ENCODE measurements at regions not wholly inside any gene's neighbourhood (a gene's known extent, or its start where the extent isn't known, plus 50 kb on each side); places are given as distances from the start of the nearest gene placed in this dataset.

GRCh38 chr5:153903321-153903720 is 135.4 kb downstream of the FAM114A2 start (continued):
- TF ChIP-seq, protein P1, sequence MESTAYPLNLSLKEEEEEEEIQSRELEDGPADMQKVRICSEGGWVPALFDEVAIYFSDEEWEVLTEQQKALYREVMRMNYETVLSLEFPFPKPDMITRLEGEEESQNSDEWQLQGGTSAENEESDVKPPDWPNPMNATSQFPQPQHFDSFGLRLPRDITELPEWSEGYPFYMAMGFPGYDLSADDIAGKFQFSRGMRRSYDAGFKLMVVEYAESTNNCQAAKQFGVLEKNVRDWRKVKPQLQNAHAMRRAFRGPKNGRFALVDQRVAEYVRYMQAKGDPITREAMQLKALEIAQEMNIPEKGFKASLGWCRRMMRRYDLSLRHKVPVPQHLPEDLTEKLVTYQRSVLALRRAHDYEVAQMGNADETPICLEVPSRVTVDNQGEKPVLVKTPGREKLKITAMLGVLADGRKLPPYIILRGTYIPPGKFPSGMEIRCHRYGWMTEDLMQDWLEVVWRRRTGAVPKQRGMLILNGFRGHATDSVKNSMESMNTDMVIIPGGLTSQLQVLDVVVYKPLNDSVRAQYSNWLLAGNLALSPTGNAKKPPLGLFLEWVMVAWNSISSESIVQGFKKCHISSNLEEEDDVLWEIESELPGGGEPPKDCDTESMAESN (CRISPR knock-in tag; conservative IDR thresholded peaks at IDR 0.05) = no peak
- no peak for TF ChIP-seq POLR2A (IDR thresholded peaks at IDR 0.05; ENCODE audit: insufficient read depth in 1 of 2, low read depth in 2 of 2, low read length in 2 of 2)
- no peak for TF ChIP-seq NR1H2 (CRISPR knock-in tag; IDR thresholded peaks at IDR 0.05; ENCODE audit: borderline replicate concordance, low read depth)
- TF ChIP-seq KAT7 (CRISPR knock-in tag; IDR thresholded peaks at IDR 0.05; ENCODE audit: borderline replicate concordance) = no peak

DNA sequence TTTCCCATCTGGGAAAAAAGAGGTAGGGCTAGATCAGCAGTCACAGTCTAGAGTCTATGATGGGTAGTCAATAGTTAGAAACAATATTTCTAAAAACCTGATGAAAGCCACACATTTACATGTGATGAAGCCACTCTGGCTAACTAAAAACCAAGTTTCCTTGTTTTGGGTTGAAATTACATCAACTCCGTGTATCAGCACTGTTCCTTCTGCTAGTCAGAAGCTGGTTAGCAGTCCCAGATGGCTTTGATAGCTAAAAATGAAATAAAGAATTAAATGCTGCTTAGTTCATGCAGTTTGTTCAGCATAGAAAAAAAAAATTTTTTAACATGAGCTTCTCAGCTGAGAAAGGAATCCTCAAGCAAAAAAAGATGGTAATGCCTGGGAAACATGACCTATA is 136.7 kb downstream of the FAM114A2 start:
- in situ Hi-C loops (cut with HindIII; ENCODE audit: extremely low pct_ligation_motif_present, low pct_unique_long_range_greater_than_20kb) (no loop called here), intact Hi-C loops (cut with micrococcal nuclease; ENCODE audit: unreplicated experiment) (no loop called here)
- H3K36me3 ChIP-seq (replicated peaks in 1 of 2; ENCODE audit: control insufficient read depth in 1 of 2, insufficient read depth in 2 of 2, low read length in 2 of 2) = no peaks in the 10 kb centered on the region
- no peak overlapping the region for H3K4me2 ChIP-seq (ENCODE audit: low read depth, low read length)
- no peak overlapping the region for H3K27ac ChIP-seq (ENCODE audit: extremely low read length, insufficient read depth, low read length)
- CTCF ChIA-PET (ENCODE audit: low intra/inter-chr PET ratio, low total read pairs) = no interaction called here
- POLR2A ChIA-PET = no interaction called here
- no peak for ATAC-seq
- H4K20me1 ChIP-seq (ENCODE audit: insufficient read depth, low read length) = no peaks in the 10 kb centered on the region
- no peak overlapping the region for H2AFZ ChIP-seq (ENCODE audit: low read length)
- H3K4me1 ChIP-seq (ENCODE audit: insufficient read depth, low read length) = no peaks in the 10 kb centered on the region
- H3K4me3 ChIP-seq (replicated peaks in 1 of 3; ENCODE audit: insufficient read depth in 1 of 3, low read depth in 2 of 3, low read length in 3 of 3) = no peak overlapping the region
- H3K27me3 ChIP-seq (ENCODE audit: control insufficient read depth in 1 of 2, insufficient read depth in 2 of 2, low read length in 2 of 2) = no peaks in the 10 kb centered on the region
- H3K9ac ChIP-seq (ENCODE audit: insufficient read depth, low read depth, low read length) = no peak overlapping the region
- H3K79me2 ChIP-seq (ENCODE audit: insufficient read depth, low read length) = no peaks in the 10 kb centered on the region
- DNase-seq (ENCODE audit: low spot score) = no peak
- WGBS (ENCODE audit: low lambda C conversion rate) = 0% methylated on average over 1 of the region's 1 CpG
- FAIRE-seq = no peak
- H3K9me3 ChIP-seq (ENCODE audit: low read length) = no peaks in the 10 kb centered on the region
- no TSS peak for BruUV-seq (replicated peaks)
- TF ChIP-seq PHB2 (IDR thresholded peaks at IDR 0.05; ENCODE audit: partially characterized antibody) = no peak
- no peak for TF ChIP-seq PCBP2 (optimal IDR thresholded peaks at IDR 0.05; ENCODE audit: low read depth, low read length, poor library complexity, severe bottlenecking)
- TF ChIP-seq, protein P2, sequence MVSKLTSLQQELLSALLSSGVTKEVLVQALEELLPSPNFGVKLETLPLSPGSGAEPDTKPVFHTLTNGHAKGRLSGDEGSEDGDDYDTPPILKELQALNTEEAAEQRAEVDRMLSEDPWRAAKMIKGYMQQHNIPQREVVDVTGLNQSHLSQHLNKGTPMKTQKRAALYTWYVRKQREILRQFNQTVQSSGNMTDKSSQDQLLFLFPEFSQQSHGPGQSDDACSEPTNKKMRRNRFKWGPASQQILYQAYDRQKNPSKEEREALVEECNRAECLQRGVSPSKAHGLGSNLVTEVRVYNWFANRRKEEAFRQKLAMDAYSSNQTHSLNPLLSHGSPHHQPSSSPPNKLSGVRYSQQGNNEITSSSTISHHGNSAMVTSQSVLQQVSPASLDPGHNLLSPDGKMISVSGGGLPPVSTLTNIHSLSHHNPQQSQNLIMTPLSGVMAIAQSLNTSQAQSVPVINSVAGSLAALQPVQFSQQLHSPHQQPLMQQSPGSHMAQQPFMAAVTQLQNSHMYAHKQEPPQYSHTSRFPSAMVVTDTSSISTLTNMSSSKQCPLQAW (CRISPR knock-in tag; IDR thresholded peaks at IDR 0.05) = no peak
- no peak for TF ChIP-seq ATF7 (IDR thresholded peaks at IDR 0.05)
- TF ChIP-seq ATF7 (CRISPR knock-in tag; IDR thresholded peaks at IDR 0.05) = no peak
- no peak for TF ChIP-seq ZFP62 (CRISPR knock-in tag; IDR thresholded peaks at IDR 0.05)
- TF ChIP-seq KDM3A (CRISPR knock-in tag; IDR thresholded peaks at IDR 0.05; ENCODE audit: low read depth) = no peak
- no peak for TF ChIP-seq ZNF788 (CRISPR knock-in tag; IDR thresholded peaks at IDR 0.05; ENCODE audit: borderline replicate concordance)
- no peak for TF ChIP-seq TAF1 (CRISPR knock-in tag; IDR thresholded peaks at IDR 0.05)
- TF ChIP-seq ZBED4 (CRISPR knock-in tag; IDR thresholded peaks at IDR 0.05; ENCODE audit: borderline replicate concordance) = no peak
- TF ChIP-seq ZFP1 (CRISPR knock-in tag; IDR thresholded peaks at IDR 0.05) = no peak
- TF ChIP-seq ZMAT5 (CRISPR knock-in tag; IDR thresholded peaks at IDR 0.05; ENCODE audit: borderline replicate concordance, low read depth) = no peak
- no peak for TF ChIP-seq HOXD1 (CRISPR knock-in tag; IDR thresholded peaks at IDR 0.05)
- TF ChIP-seq ZNF567 (CRISPR knock-in tag; IDR thresholded peaks at IDR 0.05; ENCODE audit: borderline replicate concordance) = no peak
- no peak for TF ChIP-seq SETDB1 (CRISPR knock-in tag; IDR thresholded peaks at IDR 0.05; ENCODE audit: borderline replicate concordance)
